GM18870 (cell line): ENCODE measurements at regions not wholly inside any gene's neighbourhood (a gene's known extent, or its start where the extent isn't known, plus 50 kb on each side); places are given as distances from the start of the nearest gene placed in this dataset.
"Not testable (repeated sequence)": the region's sequence is repeated elsewhere in the genome, so short reads cannot be mapped to it uniquely, and the experiment has no call there.

ENCODE experiments used
- ATAC-seq: cut with Tn5 transposase; IDR thresholded peaks from one replicate; pipeline ENCODE4 v1.9.1; 2021; ENCODE audit warnings: moderate library complexity; ENCODE audit not compliant: unreplicated experiment

DNA sequence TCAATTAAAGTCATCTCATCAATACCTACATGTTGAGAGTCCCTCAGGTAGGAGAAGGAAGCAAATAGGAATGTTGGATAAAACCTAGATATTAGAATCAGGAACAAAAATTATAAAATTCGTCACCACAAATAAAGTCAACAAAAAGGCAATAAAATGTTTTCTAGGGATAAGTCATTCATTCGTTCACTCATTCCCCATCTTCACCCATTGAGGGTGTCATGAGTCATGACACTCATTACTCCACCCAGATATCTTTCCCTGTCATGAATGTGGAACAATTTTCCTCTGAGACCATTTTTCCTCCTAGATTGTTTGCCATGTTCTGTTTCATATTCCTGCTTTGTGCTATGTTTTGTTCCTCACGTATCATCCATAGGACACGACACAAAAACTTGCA lies 50.9 kb upstream of the OLIG3 start:
- ATAC-seq: no peak

DNA sequence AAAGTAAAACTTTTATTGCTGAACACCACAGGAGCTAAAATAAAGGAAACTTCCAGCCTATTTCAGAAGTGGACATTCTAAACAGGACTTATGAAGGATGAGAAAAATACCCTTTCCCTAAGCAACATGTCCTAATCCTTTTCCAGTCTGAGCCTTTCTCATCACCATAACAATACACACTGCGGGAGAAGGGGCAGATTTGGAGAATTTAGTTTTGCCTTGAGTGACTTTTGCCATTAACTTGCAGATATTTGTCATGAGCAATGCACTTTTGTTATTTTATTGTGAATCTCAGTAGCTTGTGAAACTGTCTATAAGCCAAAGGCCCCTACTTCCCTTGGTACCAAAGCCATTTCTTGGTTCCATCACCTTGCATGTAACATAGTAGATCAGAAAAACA lies 53.0 kb upstream of the OLIG3 start:
- ATAC-seq: no peak

DNA sequence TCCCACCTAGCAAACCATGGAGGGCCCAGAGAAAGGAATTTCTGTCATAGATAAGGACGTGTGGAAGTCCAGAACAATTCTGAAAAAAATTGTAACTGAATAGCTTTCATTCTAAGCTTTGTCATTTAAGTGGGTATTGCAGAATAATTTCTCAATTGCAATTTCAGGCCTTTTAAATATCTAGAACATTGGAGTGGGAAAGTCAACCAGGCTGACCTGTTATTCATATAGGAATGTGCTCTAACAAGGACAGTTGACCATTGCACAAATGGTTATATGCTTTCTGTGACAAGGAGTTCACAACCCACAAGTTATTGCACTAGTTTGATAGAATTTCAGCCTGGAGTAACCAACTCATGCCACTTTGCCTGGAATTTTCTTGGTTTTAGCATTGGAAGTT lies 53.4 kb upstream of the OLIG3 start:
- no peak for ATAC-seq

DNA sequence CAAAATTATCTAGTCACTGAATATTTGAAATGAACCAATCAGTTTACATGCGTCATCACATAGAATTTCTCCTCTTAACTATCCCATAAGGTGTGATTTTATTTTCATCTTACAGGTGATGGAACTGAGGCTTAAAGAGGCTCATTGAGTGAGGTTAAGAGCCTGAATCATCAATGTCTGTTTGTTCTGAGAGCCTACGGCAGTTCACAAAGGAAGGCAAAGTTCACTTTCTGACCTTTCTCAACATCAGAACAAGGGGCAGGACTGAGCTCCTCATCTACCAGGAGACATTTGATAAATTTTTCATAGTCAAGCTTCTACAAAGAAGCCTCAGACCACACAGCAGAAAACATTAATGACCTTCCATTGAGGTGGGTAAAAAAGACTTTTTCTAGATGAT lies 54.9 kb upstream of the OLIG3 start:
- ATAC-seq: no peak

DNA sequence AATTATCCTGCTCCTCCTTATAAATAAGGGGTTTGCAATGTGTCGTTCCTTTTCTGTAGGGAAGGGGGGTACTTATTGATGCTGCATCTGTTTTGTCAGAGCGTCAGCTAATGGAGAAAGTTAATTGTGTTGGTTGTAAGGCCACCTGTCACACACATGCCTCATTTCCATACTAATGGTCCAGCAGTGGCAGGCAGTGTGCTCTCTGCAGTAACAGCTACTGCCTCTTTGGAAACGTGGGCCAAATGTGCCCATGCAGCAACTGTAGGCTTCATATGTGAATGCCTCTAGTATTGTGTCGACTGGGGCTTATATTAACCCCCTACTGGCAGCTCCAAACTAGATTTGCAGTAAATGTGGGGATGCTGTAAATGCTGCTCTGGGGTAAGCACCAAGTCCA lies 56.3 kb upstream of the OLIG3 start:
- no peak for ATAC-seq

DNA sequence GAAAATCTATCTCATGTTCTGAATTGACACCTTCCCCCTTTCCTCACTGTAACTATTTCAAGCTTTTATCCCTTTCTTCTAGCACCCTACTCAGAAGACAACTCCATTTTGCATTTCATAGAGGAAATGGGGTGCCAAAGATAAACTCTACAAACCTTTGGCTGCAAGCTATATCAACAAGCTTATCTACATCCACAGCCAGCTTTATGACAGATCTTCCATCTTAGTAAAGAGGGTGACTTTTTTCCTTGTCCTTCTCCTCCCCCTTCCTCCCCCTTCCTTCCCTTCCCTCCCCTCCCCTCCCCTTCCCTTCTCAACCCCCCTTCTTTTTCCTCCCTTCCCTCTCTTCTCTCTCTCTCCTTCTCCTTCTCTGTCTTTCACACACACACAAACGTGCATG lies 58.0 kb upstream of the OLIG3 start:
- ATAC-seq: no peak

DNA sequence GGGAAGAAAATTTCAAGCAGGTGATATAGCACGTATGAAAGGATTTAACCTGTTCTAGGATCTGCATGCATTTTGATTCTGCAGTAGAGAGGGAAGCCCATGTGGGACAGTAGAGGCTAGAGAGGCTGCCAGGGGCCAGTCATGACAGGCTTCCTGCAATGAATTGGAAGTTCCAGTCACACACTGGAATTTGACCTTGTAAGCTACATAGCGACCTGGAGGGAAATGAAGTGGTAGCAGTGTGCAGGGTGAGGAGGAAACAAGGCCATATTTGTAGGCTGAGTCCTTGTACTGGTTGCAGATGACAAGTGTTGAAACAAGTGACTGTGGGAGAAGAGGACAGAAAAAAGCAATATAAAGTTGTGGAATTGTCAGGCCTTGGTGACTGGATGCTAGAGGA lies 58.6 kb upstream of the OLIG3 start:
- no peak for ATAC-seq

DNA sequence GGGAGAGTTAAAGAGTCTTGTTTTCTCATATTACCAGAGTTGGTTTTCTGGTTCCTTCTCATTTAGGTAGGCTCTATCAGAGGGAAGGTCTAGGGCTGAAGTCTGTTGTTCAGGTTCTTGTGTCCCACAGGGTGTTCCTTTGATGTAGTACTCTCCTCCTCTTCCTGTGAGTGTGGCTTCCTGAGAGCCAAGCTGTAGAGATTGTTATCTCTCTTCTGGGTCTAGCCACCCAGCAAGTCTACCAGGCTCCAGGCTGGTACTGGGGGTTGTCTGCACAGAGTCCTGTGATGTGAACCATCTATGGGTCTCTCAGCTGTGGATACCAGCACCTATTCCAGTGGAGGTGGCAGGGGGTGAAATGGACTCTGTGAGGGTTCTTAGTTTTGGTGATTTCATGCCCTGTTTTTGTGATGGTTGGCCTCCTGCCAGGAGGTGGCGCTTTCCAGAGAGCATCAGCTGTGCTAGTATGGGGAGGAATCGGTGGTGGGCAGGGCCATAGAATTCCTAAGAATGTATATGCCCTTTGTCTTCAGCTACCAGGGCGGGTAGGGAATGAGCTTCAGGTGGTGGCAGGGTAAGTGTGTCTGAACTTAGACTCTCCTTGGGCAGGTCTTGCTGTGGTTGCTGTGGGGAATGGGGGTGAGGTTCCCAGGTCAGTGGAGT lies 65.5 kb upstream of the OLIG3 start:
- ATAC-seq: not testable (repeated sequence)

DNA sequence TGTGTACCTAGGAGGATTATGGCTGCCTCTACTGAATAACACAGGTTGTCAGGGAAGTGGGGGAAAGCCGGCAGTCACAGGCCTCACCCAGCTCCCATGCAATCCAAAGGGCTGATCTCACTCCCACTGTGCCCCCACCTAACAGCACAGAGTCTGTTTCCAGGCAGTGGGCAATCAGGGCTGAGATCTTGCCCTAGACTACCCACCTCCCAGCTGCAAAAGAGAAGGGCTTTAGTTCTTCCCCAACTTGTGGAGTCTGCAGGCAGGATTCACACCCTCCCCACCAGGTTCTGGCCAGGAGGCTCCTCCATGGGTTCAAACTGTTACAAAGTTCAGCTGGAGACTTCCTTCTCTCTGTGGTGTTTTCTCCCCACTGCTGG lies 66.0 kb upstream of the OLIG3 start:
- no peak for ATAC-seq

DNA sequence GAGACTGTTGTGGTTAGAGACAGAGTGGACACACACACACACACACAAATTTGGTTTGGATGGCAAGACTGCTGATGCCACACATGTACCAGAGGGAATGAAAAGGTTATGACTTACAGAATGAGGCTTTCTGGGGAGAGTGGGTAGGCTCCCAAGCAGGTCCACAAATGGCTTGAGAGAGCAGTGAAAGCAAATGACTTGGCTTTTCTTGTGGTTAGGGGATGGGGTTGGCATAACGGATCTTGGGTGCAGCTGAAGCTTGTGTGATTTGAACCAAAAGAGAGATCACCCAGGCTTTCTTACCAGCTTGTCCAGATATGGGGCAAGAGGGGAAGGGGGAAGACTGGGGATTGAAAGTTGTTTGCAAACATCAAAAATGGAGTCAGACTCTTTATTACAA lies 73.9 kb upstream of the OLIG3 start:
- ATAC-seq: no peak

DNA sequence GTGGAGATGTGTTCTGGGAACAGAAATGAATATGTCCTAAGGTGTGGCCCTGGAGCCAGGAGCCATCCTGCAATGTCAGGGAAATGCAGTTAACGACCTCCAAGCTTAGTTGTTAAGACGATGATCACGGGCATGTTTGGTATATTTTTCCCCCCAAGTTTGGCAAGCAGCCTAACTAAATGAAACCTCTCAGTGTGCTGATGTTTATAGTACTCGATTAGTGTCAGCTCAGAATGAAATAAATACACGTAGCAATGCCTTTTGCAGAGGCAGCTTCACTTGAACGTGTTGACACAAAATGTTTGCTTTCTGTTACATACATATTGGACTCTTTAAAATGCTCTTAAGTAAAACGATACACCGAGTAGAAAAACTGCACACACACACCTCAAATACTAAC lies 76.2 kb upstream of the OLIG3 start:
- ATAC-seq: no peak

DNA sequence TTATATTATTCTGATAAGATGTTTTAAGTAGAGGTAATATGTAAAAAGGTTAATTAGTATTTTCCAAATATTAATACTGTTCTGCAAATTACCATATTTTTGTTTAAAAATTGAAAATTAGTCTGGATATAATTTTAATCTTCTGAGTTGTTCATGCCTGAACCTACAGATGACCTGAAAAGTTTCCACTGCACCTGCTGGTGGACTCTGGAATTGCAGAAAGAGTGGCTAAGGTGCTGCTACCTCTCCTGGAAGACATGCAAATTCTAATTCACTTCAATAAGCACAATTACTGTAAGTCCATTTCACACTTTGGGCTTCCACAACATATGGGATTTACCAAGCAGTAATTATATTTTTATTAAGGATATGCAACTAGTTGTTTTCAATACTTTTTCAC lies 77.7 kb upstream of the OLIG3 start:
- ATAC-seq: no peak

DNA sequence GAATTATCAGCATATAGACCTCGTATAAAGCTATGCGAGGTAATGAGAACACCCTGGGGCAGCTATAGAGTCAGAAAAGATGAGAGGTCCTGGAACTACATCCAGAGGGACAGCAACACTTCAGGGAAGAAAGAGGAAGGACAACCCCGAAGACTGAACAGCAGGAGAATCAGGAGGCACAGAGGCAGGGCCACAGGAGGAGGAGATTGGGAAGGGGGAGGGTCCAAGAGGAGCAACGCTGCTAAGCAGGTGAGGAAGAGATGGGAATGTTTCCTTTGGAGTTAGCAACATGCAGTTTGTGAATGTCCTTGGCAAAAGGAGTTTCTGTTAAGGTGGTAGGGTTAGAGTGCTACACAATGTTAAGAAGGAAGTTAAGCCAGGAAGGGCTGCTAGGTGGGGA lies 79.5 kb upstream of the OLIG3 start:
- ATAC-seq: no peak

DNA sequence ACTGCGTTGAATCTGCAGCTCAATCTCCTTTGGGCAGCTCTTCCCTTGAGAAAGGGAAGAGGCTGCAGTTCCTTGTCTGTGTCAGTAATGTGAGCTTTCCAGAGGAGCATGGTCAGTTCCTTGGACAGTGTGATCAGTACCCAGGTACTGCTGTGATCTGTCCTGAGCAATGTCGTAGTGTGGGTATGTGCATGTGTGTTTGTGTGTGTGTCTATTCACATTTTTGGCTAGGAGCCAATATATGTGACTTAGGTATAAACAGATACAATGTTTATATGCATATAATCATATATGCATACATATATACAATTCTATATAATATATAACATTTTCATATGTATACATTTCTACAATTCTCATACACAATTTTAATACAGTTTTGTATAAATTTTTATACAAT lies 85.4 kb upstream of the OLIG3 start:
- no peak for ATAC-seq

DNA sequence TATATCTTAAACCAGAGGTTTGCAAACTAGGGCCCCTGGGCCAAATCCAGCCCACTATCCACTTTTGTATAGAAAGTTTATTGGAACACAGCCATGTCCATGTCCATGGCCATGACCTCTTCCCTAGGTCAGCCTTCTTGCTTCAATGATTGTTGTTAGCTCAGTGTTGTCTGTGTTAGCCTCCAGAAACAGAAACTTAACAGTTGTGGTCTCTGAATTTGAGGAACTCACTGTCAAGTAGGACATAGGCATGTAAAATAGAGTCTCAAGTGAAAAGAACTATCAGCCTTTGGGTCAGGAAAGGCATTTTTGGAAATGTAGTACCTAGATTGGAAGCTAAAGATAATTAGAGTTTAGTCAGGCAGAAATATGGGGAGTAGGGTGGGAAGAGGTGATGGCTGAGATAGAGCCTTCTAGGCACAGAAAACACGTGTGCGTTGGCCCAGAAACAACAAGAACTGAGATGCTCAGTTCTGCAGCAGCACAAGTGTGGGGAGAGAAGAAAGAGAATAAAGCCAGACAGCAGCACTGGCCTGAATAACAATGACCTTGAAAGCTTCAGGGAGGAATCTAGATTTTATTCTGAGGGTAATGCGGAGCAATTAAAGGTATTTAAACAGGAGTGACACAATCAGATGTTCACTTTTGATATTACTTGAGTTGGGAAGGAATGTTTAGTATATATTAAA lies 87.0 kb upstream of the OLIG3 start:
- no peak for ATAC-seq

DNA sequence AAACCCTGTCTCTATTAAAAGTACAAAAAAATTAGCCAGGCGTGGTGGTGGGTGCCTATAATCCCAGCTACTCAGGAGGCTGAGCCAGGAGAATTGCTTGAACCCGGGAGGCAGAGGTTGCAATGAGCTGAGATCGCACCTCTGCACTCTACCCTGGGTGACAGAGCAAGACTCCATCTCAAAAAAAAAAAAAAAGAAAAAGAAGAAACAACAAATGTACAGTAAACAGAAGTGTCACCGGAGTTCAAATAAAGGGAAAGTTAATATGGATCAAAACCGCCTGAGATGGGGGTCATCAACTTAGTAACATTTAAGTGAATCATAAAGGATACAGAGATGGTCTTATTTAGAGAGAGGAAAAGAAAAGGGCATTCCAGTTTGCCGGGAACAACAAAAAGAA lies 89.3 kb upstream of the OLIG3 start:
- ATAC-seq: not testable (repeated sequence)

DNA sequence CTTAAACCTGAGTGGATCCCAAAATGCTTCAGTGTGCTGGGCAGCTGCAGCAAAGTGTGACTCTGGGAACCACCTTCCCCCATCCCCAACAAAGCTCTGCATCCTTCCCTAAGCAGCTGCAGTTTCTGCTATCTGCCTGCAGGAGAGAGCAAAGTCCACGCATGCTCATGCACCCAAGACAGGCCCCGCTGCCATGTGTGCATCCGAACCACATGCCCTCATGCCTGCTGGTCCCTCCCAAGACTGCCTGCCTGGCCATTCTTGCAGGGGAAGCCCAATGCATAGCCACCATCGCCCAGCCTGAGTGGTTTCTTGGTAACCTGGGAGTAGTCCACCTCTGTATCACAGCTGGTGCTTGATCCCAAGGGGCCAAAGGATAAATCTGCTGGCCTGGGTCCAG lies 94.3 kb upstream of the OLIG3 start:
- ATAC-seq: no peak

DNA sequence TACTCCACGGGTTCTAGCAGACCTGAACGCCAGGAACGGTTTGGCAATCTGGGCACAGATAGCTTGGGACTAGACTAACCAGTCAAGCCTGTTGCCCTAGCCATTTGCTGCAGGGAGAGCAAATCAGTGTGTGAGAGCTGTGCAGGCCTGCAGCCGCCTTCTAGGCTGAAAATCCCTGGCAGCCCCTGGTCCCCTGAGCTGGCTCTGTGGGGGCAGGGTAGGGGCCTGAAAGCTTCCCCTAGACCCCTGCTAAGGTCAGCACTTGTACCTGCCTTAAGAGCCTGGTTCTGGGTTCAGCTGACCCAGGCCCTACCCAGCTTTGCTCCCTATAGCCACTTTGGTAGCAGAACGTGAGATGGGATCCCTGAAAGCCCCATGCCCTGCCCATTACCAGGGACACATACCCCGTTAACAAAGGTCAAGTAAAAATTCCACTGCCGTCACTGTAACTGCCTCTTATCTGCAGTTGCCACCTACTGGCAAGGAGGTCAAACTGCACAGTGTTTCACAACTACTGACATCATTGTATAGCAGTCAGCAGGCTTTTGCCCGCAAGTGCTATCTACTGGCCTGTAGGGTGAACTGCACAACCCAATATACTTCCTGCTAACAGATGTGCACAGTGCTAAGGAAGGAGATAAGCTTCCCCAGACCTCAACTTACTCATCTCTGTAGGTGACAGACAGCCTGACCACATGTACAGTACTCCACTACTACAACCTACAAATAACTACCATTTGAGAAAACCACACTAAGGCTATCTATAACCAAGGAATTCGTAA lies 95.1 kb upstream of the OLIG3 start:
- peak; percentile 98 for ATAC-seq

DNA sequence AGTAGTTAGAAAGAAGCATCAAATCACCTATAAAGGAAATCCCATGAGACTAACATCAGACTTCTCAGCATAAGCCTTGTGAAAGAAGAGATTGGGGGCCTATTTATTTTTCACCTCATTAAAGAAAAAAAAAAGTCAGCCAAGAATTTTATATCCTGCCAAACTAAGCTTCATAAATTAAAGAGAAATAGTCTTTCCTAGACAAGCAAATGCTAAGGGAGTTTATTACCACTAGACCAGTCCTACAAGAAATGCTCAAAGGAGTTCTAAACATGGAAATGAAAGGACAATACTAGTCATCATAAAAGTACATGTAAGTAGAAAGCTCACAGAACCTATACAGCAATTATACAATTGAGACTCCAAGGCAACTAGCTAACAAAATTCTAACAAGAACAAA lies 96.5 kb upstream of the OLIG3 start:
- no peak for ATAC-seq

DNA sequence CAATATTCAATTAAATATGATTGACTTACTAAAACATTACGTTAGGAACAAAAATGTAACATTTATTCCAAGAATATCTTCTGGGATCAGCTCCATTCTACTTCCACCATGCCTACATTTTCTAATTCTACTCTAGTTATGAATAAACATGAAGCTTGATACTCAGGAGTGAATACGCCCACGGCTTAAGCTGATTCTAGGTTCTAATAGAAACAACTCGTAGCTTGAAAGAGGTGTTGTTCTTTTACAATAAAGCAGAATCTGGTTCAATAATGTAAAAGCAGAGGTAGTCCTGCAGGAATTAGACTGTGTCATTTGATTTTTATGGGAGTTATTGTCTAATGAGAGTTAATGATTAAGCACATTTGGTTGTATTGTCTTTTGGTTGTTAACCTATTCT lies 107.3 kb upstream of the OLIG3 start:
- no peak for ATAC-seq

DNA sequence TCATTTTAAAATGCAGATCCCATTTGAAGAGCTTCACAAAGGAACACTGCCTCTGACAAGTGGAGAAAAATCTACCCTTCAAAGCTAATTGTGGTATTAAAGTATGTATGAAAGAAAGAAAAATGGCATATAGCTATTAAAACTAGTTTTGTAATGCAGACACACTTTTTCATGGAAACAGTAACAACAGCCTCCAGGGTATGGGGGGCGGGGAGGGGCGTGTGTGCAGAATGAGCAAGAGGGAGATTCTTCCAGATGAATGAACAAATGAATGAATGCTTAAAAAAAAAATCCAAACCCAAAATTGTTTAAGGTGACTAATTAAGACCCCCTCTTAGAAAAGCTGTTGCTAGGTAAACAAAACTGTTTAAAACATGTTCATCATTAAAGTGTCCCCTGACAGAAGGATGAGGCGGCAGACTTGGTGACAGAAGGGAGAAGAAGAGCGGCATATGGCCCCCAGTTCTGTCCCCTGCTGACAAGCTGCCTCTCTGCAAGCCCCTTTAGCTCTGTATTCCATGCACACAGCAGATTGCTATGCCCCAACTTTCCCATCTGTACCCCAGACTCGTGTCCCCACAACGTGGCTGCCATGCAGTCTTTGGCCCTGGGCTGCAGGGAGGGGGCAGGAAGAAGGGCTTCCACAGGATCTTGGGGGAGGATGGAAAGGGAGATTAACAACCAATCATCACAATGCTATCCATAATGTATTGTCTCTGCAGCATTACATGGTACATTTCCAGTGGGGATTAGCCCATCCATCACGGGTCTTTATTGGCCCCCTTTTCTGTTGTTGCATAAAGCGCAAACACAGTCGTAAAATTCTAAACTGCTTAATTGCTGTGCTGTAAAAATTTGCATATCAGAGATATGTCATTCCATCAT lies 108.4 kb upstream of the OLIG3 start:
- ATAC-seq: no peak
